MM.1S (cell line): ENCODE measurements at regions not wholly inside any gene's neighbourhood (a gene's known extent, or its start where the extent isn't known, plus 50 kb on each side); places are given as distances from the start of the nearest gene placed in this dataset.

ENCODE experiments used
- DNase-seq: peaks from one replicate; pipeline ENCODE4 v3.0.0-alpha.2; 2015
- H2AFZ ChIP-seq: fragments of 300-600 bp; sonication (generic); 2 replicates; pipeline ENCODE4 v1.6.0; 2016; ENCODE audit warnings: antibody characterized with exemption, low read length
- H3F3A ChIP-seq: fragments of 300-600 bp; sonication (generic); 2 replicates; pipeline ENCODE4 v1.6.1; 2016; ENCODE audit warnings: mild to moderate bottlenecking, antibody characterized with exemption, low read length, moderate library complexity, mixed read lengths; ENCODE audit not compliant: insufficient read depth
- H3K27ac ChIP-seq: fragments of 300-600 bp; sonication (generic); 2 replicates; pipeline ENCODE4 v1.5.1; 2016; ENCODE audit warnings: mild to moderate bottlenecking, low read length
- H3K27me3 ChIP-seq: fragments of 300-600 bp; sonication (generic); replicated peaks from 2 replicates; pipeline ENCODE4 v1.6.0; 2016; ENCODE audit warnings: low read length; ENCODE audit not compliant: insufficient read depth
- H3K36me3 ChIP-seq: fragments of 300-600 bp; sonication (generic); replicated peaks from 2 replicates; pipeline ENCODE4 v1.6.1; 2016; ENCODE audit warnings: mild to moderate bottlenecking, low read length, mixed read lengths; ENCODE audit not compliant: insufficient read depth
- H3K4me1 ChIP-seq: fragments of 300-600 bp; sonication (generic); 2 replicates; pipeline ENCODE4 v1.6.1; 2016; ENCODE audit warnings: low read length, mixed read lengths
- H3K4me2 ChIP-seq: fragments of 300-600 bp; sonication (generic); 2 replicates; pipeline ENCODE4 v1.6.0; 2016; ENCODE audit warnings: low read depth, low read length
- H3K4me3 ChIP-seq: fragments of 300-600 bp; sonication (generic); 2 replicates; pipeline ENCODE4 v1.5.1; 2016; ENCODE audit warnings: low read length, mixed read lengths
- H3K79me2 ChIP-seq: fragments of 300-600 bp; sonication (generic); 2 replicates; pipeline ENCODE4 v1.6.1; 2016; ENCODE audit warnings: mixed run types, low read length, mixed read lengths
- H3K9ac ChIP-seq: fragments of 300-600 bp; sonication (generic); 2 replicates; pipeline ENCODE4 v1.6.1; 2016; ENCODE audit warnings: low read length, mixed read lengths
- H3K9me2 ChIP-seq: fragments of 300-600 bp; sonication (generic); replicated peaks from 2 replicates; pipeline ENCODE4 v1.6.1; 2016; ENCODE audit warnings: mild to moderate bottlenecking, low read length, mixed read lengths; ENCODE audit not compliant: insufficient read depth
- H3K9me3 ChIP-seq: fragments of 300-600 bp; sonication (generic); replicated peaks from 2 replicates; pipeline ENCODE4 v1.6.1; 2016; ENCODE audit warnings: mild to moderate bottlenecking, low read length, mixed read lengths; ENCODE audit not compliant: insufficient read depth
- H4K20me1 ChIP-seq: fragments of 300-600 bp; sonication (generic); 2 replicates; pipeline ENCODE4 v1.6.1; 2016; ENCODE audit warnings: mild to moderate bottlenecking, low read length, moderate library complexity, mixed read lengths; ENCODE audit not compliant: insufficient read depth
- EZH2 ChIP-seq: fragments of 300-600 bp; sonication (generic); optimal IDR thresholded peaks from 2 replicates; pipeline ENCODE3; 2017; ENCODE audit warnings: low read depth, mild to moderate bottlenecking, antibody characterized with exemption, low read length, mixed read lengths
- EZH2phosphoT487 ChIP-seq: fragments of 300-600 bp; sonication (generic); IDR thresholded peaks from 2 replicates; pipeline ENCODE4 v1.6.1; 2018; ENCODE audit warnings: antibody characterized with exemption, low read length
- TF ChIP-seq, protein P1 (sequence below): fragments of 300-600 bp; sonication (generic); IDR thresholded peaks from 2 replicates; pipeline ENCODE4 v1.5.1; 2016; ENCODE audit warnings: antibody characterized with exemption, low read length, mixed read lengths

- TF ChIP-seq EZH2 (no peak), EZH2phosphoT487 (no peak)
- TF ChIP-seq, protein P1, sequence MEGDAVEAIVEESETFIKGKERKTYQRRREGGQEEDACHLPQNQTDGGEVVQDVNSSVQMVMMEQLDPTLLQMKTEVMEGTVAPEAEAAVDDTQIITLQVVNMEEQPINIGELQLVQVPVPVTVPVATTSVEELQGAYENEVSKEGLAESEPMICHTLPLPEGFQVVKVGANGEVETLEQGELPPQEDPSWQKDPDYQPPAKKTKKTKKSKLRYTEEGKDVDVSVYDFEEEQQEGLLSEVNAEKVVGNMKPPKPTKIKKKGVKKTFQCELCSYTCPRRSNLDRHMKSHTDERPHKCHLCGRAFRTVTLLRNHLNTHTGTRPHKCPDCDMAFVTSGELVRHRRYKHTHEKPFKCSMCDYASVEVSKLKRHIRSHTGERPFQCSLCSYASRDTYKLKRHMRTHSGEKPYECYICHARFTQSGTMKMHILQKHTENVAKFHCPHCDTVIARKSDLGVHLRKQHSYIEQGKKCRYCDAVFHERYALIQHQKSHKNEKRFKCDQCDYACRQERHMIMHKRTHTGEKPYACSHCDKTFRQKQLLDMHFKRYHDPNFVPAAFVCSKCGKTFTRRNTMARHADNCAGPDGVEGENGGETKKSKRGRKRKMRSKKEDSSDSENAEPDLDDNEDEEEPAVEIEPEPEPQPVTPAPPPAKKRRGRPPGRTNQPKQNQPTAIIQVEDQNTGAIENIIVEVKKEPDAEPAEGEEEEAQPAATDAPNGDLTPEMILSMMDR = no peak
- no peak for DNase-seq
- Histone ChIP-seq H3K27ac (no peak overlapping the region), H3K9me3 (no peaks in the 10 kb centered on the region), H4K20me1 (no peaks in the 10 kb centered on the region), H3K4me1 (no peaks in the 10 kb centered on the region), H2AFZ (no peak overlapping the region), H3K79me2 (no peaks in the 10 kb centered on the region), H3K9ac (no peak overlapping the region), H3F3A (no peaks in the 10 kb centered on the region), H3K4me2 (no peak overlapping the region), H3K27me3 (no peaks in the 10 kb centered on the region), H3K4me3 (no peak overlapping the region), H3K36me3 (no peaks in the 10 kb centered on the region), H3K9me2 (no peaks in the 10 kb centered on the region)
Observed at GRCh38 chr5:162436055-162436454, 368.5 kb downstream of the GABRG2 start.

GRCh38 chr5:162444129-162444762 is 376.7 kb downstream of the GABRG2 start:
- H3K9me3 ChIP-seq = no peaks in the 10 kb centered on the region
- no peak overlapping the region for H3K4me3 ChIP-seq
- no peak overlapping the region for H3K27ac ChIP-seq
- no peaks in the 10 kb centered on the region for H3K79me2 ChIP-seq
- no peak overlapping the region for H3K4me2 ChIP-seq
- H3K36me3 ChIP-seq = no peaks in the 10 kb centered on the region
- DNase-seq = no peak
- no peaks in the 10 kb centered on the region for H3K4me1 ChIP-seq
- H3F3A ChIP-seq = no peaks in the 10 kb centered on the region
- no peaks in the 10 kb centered on the region for H3K27me3 ChIP-seq
- H3K9ac ChIP-seq = no peak overlapping the region
- TF ChIP-seq, protein P1 = no peak
- no peak for TF ChIP-seq EZH2
- H4K20me1 ChIP-seq = no peaks in the 10 kb centered on the region
- H3K9me2 ChIP-seq = no peaks in the 10 kb centered on the region
- no peak overlapping the region for H2AFZ ChIP-seq

- Histone ChIP-seq H3F3A (no peaks in the 10 kb centered on the region), H2AFZ (no peak overlapping the region), H3K27ac (no peak overlapping the region), H3K4me3 (no peak overlapping the region), H3K36me3 (no peaks in the 10 kb centered on the region), H3K9me3 (no peaks in the 10 kb centered on the region), H3K4me2 (no peak overlapping the region), H3K27me3 (no peaks in the 10 kb centered on the region), H3K79me2 (no peaks in the 10 kb centered on the region), H3K9ac (no peak overlapping the region), H3K4me1 (no peaks in the 10 kb centered on the region), H3K9me2 (no peaks in the 10 kb centered on the region), H4K20me1 (no peaks in the 10 kb centered on the region)
- TF ChIP-seq, protein P1 = no peak
- no peak for TF ChIP-seq EZH2
- no peak for TF ChIP-seq EZH2phosphoT487
- no peak for DNase-seq
Observed at GRCh38 chr5:162456086-162456485, 388.5 kb downstream of the GABRG2 start.
